ENCODE measurements at regions not wholly inside any gene's neighbourhood (a gene's known extent, or its start where the extent isn't known, plus 50 kb on each side); places are given as distances from the start of the nearest gene placed in this dataset.
"Not testable (repeated sequence)": the region's sequence is repeated elsewhere in the genome, so short reads cannot be mapped to it uniquely, and the experiment has no call there.

GRCh38 chr1:148310807-148311206 is 158.7 kb upstream of the NBPF11 start:
- in situ Hi-C loops (cut with MboI; ENCODE audit: low pct_ligation_motif_present in 1 of 4, low pct_unique_long_range_greater_than_20kb in 1 of 4, low sequenced_read_pairs in 3 of 4) = no loop called here

GRCh38 chr1:148309940-148310500 is 157.9 kb upstream of the NBPF11 start:
- 0 to 23% methylated on average over 2 to 22 of the region's 37 CpGs for whole genome bisulfite sequencing, 2 donors (ENCODE audit: low coverage in 1 of 2)
- Histone ChIP-seq H3K27me3 (peaks cover 76% of the 10 kb centered on the region), H3K27ac (no peak overlapping the region), H3K36me3 (no peaks in the 10 kb centered on the region), H3K9me3 (no peaks in the 10 kb centered on the region), H3K4me3 (no peak overlapping the region), H3K4me1 (no peaks in the 10 kb centered on the region)
- DNase-seq = no peak
- intact Hi-C loops (cut with DNase I; ENCODE audit: low total_unique reads) = no loop called here
- in situ Hi-C loops (cut with MboI; ENCODE audit: low pct_ligation_motif_present in 1 of 4, low pct_unique_long_range_greater_than_20kb in 1 of 4, low sequenced_read_pairs in 3 of 4) = no loop called here
- no peak for TF ChIP-seq EP300 (IDR thresholded peaks at IDR 0.05; ENCODE audit: low read depth)
- no peak for TF ChIP-seq POLR2AphosphoS5 (IDR thresholded peaks at IDR 0.05)
- no peak for TF ChIP-seq CTCF (IDR thresholded peaks at IDR 0.05)
- TF ChIP-seq POLR2A (IDR thresholded peaks at IDR 0.05) = no peak

More at GRCh38 chr1:148310807-148311206, 158.7 kb upstream of the NBPF11 start:
- no peak overlapping the region for H3K4me3 ChIP-seq
- H3K4me1 ChIP-seq = no peaks in the 10 kb centered on the region
- H3K27ac ChIP-seq = no peak overlapping the region
- no peak for DNase-seq
- peaks cover 73% of the 10 kb centered on the region for H3K27me3 ChIP-seq
- H3K36me3 ChIP-seq = no peaks in the 10 kb centered on the region
- intact Hi-C loops (cut with DNase I; ENCODE audit: low total_unique reads) = no loop called here
- TF ChIP-seq CTCF (IDR thresholded peaks at IDR 0.05) (no peak), POLR2AphosphoS5 (IDR thresholded peaks at IDR 0.05) (no peak), POLR2A (IDR thresholded peaks at IDR 0.05) (no peak), EP300 (IDR thresholded peaks at IDR 0.05; ENCODE audit: low read depth) (no peak)
- H3K9me3 ChIP-seq = no peaks in the 10 kb centered on the region

DNA sequence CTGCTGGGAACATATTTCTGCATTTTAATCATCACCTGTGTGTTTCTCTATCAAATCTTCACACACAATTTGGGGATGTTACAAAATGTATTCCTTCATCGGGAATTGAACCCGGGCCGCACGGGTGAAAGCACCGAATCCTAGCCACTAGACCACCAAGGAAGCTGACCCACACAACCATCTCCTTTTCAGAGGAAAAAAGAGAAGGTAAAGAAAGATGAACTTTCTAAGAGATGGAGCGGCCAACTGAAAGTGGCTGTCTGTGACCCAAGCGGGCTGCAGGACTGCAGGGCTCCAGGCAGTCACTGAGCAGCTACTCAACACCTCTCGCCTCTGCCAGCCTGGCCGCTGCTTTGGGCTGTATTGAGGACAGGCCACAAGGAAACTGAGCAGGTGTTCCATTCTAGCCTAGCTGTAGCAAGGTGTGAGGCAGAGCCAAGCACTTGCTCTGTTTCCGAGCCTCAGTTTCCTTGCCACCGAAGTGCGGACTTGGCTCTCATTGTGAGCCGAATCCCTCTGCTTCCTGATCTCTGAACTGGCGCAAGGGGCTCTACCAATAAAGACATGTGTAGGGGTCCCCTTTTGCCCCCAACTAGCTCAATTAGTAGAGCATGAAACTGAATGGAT is 156.9 kb upstream of the NBPF11 start:
- TF ChIP-seq POLR2AphosphoS5 (IDR thresholded peaks at IDR 0.05) (no peak), EP300 (IDR thresholded peaks at IDR 0.05; ENCODE audit: low read depth) (no peak), POLR2A (IDR thresholded peaks at IDR 0.05) (no peak), CTCF (IDR thresholded peaks at IDR 0.05) (no peak)
- peaks cover 0 to 2% (median 0%) of the 10 kb centered on the region in 4 donors for H3K4me1 ChIP-seq
- no peak overlapping the region for H3K4me3 ChIP-seq
- WGBS, 2 donors (ENCODE audit: low coverage in 1 of 2) = 43 to 62% methylated on average over 5 to 14 of the region's 14 CpGs
- DNase-seq = no peak
- H3K36me3 ChIP-seq = no peaks in the 10 kb centered on the region
- peaks cover 86% of the 10 kb centered on the region for H3K27me3 ChIP-seq
- in situ Hi-C loops (cut with MboI; ENCODE audit: low pct_ligation_motif_present in 1 of 4, low pct_unique_long_range_greater_than_20kb in 1 of 4, low sequenced_read_pairs in 3 of 4) = no loop called here
- H3K27ac ChIP-seq = no peak overlapping the region
- no peaks in the 10 kb centered on the region for H3K9me3 ChIP-seq
- intact Hi-C loops (cut with DNase I; ENCODE audit: low total_unique reads) = no loop called here

- in situ Hi-C loops (cut with MboI; ENCODE audit: low pct_ligation_motif_present in 1 of 4, low pct_unique_long_range_greater_than_20kb in 1 of 4, low sequenced_read_pairs in 3 of 4) = no loop called here
- DNase-seq = no peak
- Histone ChIP-seq H3K27me3 (peaks cover 88% of the 10 kb centered on the region), H3K9me3 (no peaks in the 10 kb centered on the region), H3K4me3 (no peak overlapping the region), H3K36me3 (no peaks in the 10 kb centered on the region), H3K4me1 (peaks cover 0 to 10% (median 3%) of the 10 kb centered on the region in 4 donors), H3K27ac (no peak overlapping the region)
- 67 to 77% methylated on average over 1 to 12 of the region's 12 CpGs for WGBS, 2 donors (ENCODE audit: low coverage in 1 of 2)
- TF ChIP-seq POLR2A (IDR thresholded peaks at IDR 0.05) (no peak), CTCF (IDR thresholded peaks at IDR 0.05) (no peak), EP300 (IDR thresholded peaks at IDR 0.05; ENCODE audit: low read depth) (no peak), POLR2AphosphoS5 (IDR thresholded peaks at IDR 0.05) (no peak)
- intact Hi-C loops (cut with DNase I; ENCODE audit: low total_unique reads) = no loop called here
These were observed 155.6 kb upstream of the NBPF11 start for GRCh38 chr1:148307583-148308185.

GRCh38 chr1:148304935-148305334 is 152.9 kb upstream of the NBPF11 start:
- in situ Hi-C loops (cut with MboI; ENCODE audit: low pct_ligation_motif_present in 1 of 4, low pct_unique_long_range_greater_than_20kb in 1 of 4, low sequenced_read_pairs in 3 of 4) = not testable (repeated sequence)
- 75 to 93% methylated on average over 4 of the region's 4 CpGs for WGBS, 2 donors (ENCODE audit: low coverage in 1 of 2)

DNA sequence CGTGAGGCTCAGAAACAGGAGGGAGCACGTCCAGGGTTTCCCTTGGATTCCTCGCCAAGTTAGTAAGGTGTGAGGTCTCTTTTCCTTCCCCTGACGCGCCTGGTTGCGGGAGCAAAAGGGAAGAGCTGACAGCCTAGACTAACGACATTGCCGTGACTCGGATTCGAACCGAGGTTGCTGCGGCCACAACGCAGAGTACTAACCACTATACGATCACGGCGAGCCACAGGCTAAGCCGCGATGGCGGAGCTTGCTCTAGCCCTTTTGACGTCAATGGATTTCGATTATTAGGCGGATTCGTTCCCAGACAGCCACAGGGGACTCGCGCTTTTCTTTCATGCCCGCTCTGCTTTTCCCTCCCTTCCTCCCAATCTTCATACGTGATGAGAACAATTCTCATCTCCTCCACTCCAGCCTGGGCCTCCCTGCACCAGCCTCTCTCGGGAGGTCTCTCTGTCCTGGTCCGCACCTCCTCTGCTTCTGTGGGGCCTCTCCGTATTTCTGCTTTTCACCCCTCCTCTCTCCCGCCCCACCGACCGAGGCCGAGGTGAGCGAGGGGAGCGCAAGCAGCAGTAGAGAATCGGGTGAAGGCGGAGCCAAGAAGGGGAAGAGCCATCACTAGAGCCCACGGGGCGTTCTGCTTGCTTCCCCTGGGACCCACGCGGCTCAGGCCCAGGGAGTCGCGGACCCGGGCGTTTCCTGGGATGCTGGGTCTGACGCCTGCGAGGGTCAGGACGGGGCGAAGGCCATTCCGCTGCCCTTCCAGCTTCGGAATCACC is 150.7 kb upstream of the NBPF11 start:
- WGBS, 2 donors (ENCODE audit: low coverage in 1 of 2) = 22% methylated on average over 16 of the region's 52 CpGs; no CpG with 5 or more reads in 1 of the 2 donors
- H3K4me3 ChIP-seq = peak overlapping the region in 2 of 4 donors; percentile 33 to 40
- H3K27me3 ChIP-seq = peaks cover 40% of the 10 kb centered on the region
- peak; percentile 46 for DNase-seq
- intact Hi-C loops (cut with DNase I; ENCODE audit: low total_unique reads); H3K36me3 ChIP-seq; in situ Hi-C loops (cut with MboI; ENCODE audit: low pct_ligation_motif_present in 1 of 4, low pct_unique_long_range_greater_than_20kb in 1 of 4, low sequenced_read_pairs in 3 of 4); H3K9me3 ChIP-seq: not testable (repeated sequence)
- H3K27ac ChIP-seq = peak overlapping the region in 2 of 4 donors; percentile 29 to 47
- peaks cover 0 to 10% (median 3%) of the 10 kb centered on the region in 4 donors for H3K4me1 ChIP-seq

More at GRCh38 chr1:148304935-148305334, 152.9 kb upstream of the NBPF11 start:
- Histone ChIP-seq H3K4me1 (peaks cover 0 to 10% (median 3%) of the 10 kb centered on the region in 4 donors), H3K27me3 (peaks cover 62% of the 10 kb centered on the region)
- H3K4me3 ChIP-seq; H3K36me3 ChIP-seq; DNase-seq; intact Hi-C loops (cut with DNase I; ENCODE audit: low total_unique reads); H3K27ac ChIP-seq; H3K9me3 ChIP-seq: not testable (repeated sequence)

All from transverse colon (tissue), 4 donors.